Activated CD4-positive, CD25-positive, alpha-beta regulatory T cell treated with anti-CD3 and anti-CD28 coated beads, Interleukin-2, amount 50 U/mL, for 24 hours (primary cell): ENCODE measurements at regions not wholly inside any gene's neighbourhood (a gene's known extent, or its start where the extent isn't known, plus 50 kb on each side); places are given as distances from the start of the nearest gene placed in this dataset.

Experiments
- ATAC-seq, 2 donors: fragments of 150-1000 bp; cut with Tn5 transposase; one replicate each; pipeline ENCODE4 v1.10.0; 2021; ENCODE audit warnings: mild to moderate bottlenecking in 1 of 2, moderate library complexity in 1 of 2

- ATAC-seq, result peak; percentile 46 to 51
Observed at GRCh38 chr12:47408171-47408871, 297.5 kb downstream of the RPAP3 start.

GRCh38 chr12:47407463-47408129 lies 298.2 kb downstream of the RPAP3 start:
- no peak for ATAC-seq

- no peak for ATAC-seq
Observed at GRCh38 chr12:47403681-47404080, 302.1 kb downstream of the RPAP3 start.

- peak; percentile 63 to 65 for ATAC-seq
Observed at GRCh38 chr12:47401196-47401595, 304.6 kb downstream of the RPAP3 start.

GRCh38 chr12:47400266-47400665 lies 305.6 kb downstream of the RPAP3 start:
- ATAC-seq, result no peak

GRCh38 chr12:47397664-47398281 lies 308.1 kb downstream of the RPAP3 start:
- ATAC-seq, result peak; percentile 56 to 61

- ATAC-seq, result no peak
Observed at GRCh38 chr12:47396902-47397663, 308.7 kb downstream of the RPAP3 start.

GRCh38 chr12:47394070-47394469 lies 311.8 kb downstream of the RPAP3 start:
- peak; percentile 16 to 18 for ATAC-seq

- no peak for ATAC-seq
Observed at GRCh38 chr12:47393403-47393790, 312.4 kb downstream of the RPAP3 start.

- ATAC-seq, result peak; percentile 51 to 60
Observed at GRCh38 chr12:47391566-47391965, 311.8 kb upstream of the AMIGO2 start.

- ATAC-seq, result no peak
Observed at GRCh38 chr12:47388712-47389111, 309.0 kb upstream of the AMIGO2 start.

- no peak for ATAC-seq
Observed at GRCh38 chr12:47387994-47388393, 308.2 kb upstream of the AMIGO2 start.

GRCh38 chr12:47385653-47386052 lies 305.9 kb upstream of the AMIGO2 start:
- ATAC-seq, result no peak

GRCh38 chr12:47383942-47384341 lies 304.2 kb upstream of the AMIGO2 start:
- peak in 1 of 2 donors; percentile 41 for ATAC-seq

- no peak for ATAC-seq
Observed at GRCh38 chr12:47382305-47382704, 302.5 kb upstream of the AMIGO2 start.

- ATAC-seq, result peak; percentile 10 to 37
Observed at GRCh38 chr12:47378907-47379306, 299.1 kb upstream of the AMIGO2 start.

- ATAC-seq, result peak in 1 of 2 donors; percentile 15
Observed at GRCh38 chr12:47378222-47378582, 298.4 kb upstream of the AMIGO2 start.

- peak; percentile 57 to 71 for ATAC-seq
Observed at GRCh38 chr12:47377414-47378221, 297.9 kb upstream of the AMIGO2 start.

- ATAC-seq, result no peak
Observed at GRCh38 chr12:47376927-47377326, 297.2 kb upstream of the AMIGO2 start.

GRCh38 chr12:47373554-47374150 lies 293.9 kb upstream of the AMIGO2 start:
- no peak for ATAC-seq

GRCh38 chr12:47370421-47370820 lies 290.7 kb upstream of the AMIGO2 start:
- no peak for ATAC-seq

- ATAC-seq, result no peak
Observed at GRCh38 chr12:47369085-47369484, 289.3 kb upstream of the AMIGO2 start.
